ENCODE measurements at regions not wholly inside any gene's neighbourhood (a gene's known extent, or its start where the extent isn't known, plus 50 kb on each side); places are given as distances from the start of the nearest gene placed in this dataset.

DNA sequence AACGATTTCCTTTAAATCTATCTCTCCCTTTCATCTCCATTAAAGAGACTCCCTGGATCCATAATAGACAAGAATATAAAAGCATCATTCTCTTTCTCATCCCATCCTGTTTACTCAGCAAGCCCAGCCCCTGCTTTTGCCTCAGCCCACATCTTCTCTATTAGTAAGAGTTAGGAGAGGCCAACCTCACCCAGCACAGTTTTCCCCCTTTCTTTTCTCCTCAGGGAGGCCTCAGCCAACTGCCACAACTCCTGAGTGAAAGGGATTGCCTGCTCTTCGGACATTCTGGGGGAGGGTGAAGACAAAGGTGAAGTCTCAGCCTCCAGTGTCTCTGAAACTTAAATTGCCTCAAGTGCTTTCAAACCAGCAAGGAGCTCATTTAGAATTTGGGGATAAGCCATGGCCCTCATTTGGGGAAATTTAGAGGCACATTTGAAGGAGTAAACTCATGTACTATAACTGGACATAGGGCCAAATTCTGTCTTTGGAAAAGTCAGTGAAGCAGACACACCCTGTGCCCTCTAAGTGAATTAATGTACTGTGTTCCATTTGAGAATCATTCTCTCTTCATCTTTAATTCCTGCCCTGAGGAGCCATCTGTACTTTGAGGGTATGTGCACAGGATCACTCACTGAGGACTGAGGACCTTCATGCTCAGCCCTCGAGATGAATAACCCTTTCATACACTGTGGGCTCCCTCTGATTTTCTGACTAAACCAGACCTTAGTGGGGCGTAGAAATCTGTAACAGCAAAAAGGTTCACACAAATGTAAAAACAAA, 82.5 kb downstream of the SOX2 start:
- POLR2A ChIA-PET (ENCODE audit: unreplicated experiment), result no interaction called here
- BruUV-seq (replicated peaks), result no TSS peak

DNA sequence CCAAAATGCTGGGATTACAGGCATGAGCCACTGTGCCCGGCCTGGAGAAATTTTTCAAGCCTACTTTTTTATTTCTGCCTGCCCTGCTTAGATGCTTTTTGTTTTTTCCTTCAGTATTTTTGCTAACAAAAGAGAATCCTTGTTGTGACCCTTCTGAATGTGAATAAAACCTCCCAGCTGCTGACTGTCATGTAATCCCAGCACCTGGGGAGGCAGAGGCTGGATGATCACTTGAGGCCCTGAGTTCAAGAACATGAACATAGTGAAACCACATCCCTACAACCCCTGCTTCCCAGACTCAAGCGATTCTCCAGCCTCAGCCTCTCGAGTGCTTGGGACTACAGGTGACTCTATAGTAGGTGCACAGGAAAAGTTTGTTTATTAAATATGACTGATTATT, 84.9 kb downstream of the SOX2 start:
- intact Hi-C loops (cut with micrococcal nuclease; ENCODE audit: unreplicated experiment), result no loop called here

More for the DNA sequence above, 82.5 kb downstream of the SOX2 start:
- no peaks in the 10 kb centered on the region for H3K79me2 ChIP-seq (ENCODE audit: low read depth)
- no peak overlapping the region for H3K4me3 ChIP-seq
- intact Hi-C loops (cut with micrococcal nuclease; ENCODE audit: unreplicated experiment), result no loop called here
- no peaks in the 10 kb centered on the region for H3F3A ChIP-seq (ENCODE audit: insufficient read depth, low read depth)
- H3K36me3 ChIP-seq (ENCODE audit: low read depth), result no peaks in the 10 kb centered on the region
- H3K27ac ChIP-seq, result no peak overlapping the region
- H3K4me2 ChIP-seq, result no peak overlapping the region
- H3K27me3 ChIP-seq (ENCODE audit: insufficient read depth, low read depth), result no peaks in the 10 kb centered on the region
- H4K20me1 ChIP-seq (ENCODE audit: insufficient read depth), result no peaks in the 10 kb centered on the region
- no peaks in the 10 kb centered on the region for H3K4me1 ChIP-seq (replicated peaks; ENCODE audit: insufficient read depth)
- H2AFZ ChIP-seq, result no peak overlapping the region
- CTCF ChIA-PET, result no interaction called here
- no peaks in the 10 kb centered on the region for H3K9me3 ChIP-seq (ENCODE audit: insufficient read depth, low read depth)
- no peak for DNase-seq
- no peak for TF ChIP-seq EZH2 (IDR thresholded peaks at IDR 0.05; ENCODE audit: low read depth)
- TF ChIP-seq, protein P1, sequence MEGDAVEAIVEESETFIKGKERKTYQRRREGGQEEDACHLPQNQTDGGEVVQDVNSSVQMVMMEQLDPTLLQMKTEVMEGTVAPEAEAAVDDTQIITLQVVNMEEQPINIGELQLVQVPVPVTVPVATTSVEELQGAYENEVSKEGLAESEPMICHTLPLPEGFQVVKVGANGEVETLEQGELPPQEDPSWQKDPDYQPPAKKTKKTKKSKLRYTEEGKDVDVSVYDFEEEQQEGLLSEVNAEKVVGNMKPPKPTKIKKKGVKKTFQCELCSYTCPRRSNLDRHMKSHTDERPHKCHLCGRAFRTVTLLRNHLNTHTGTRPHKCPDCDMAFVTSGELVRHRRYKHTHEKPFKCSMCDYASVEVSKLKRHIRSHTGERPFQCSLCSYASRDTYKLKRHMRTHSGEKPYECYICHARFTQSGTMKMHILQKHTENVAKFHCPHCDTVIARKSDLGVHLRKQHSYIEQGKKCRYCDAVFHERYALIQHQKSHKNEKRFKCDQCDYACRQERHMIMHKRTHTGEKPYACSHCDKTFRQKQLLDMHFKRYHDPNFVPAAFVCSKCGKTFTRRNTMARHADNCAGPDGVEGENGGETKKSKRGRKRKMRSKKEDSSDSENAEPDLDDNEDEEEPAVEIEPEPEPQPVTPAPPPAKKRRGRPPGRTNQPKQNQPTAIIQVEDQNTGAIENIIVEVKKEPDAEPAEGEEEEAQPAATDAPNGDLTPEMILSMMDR (conservative IDR thresholded peaks at IDR 0.05), result no peak
- no peaks in the 10 kb centered on the region for H3K9me2 ChIP-seq (ENCODE audit: insufficient read depth)

DNA sequence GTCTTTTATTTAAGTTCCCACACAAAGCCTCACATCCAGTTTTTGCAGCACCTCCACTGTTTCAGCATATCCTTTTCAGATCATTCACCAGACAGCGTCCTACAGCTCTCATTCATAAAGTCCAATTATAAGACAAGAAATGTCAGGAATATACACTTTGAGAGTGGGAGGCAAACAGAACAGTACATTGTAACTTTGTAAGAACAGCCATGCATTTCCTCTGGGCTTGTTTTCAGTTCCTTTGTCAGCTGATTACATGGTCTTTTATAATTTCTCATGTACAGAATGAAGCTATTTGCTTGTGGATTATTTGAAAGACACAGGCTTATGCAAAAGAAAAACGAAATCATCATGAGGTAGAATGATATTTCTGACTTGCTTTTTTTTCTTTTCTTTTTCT, 85.7 kb downstream of the SOX2 start:
- no peaks in the 10 kb centered on the region for H3F3A ChIP-seq (ENCODE audit: insufficient read depth, low read depth)

More for the DNA sequence above, 84.9 kb downstream of the SOX2 start:
- H3F3A ChIP-seq (ENCODE audit: insufficient read depth, low read depth), result no peaks in the 10 kb centered on the region
- no peak overlapping the region for H3K27ac ChIP-seq
- POLR2A ChIA-PET (ENCODE audit: unreplicated experiment), result no interaction called here
- H4K20me1 ChIP-seq (ENCODE audit: insufficient read depth), result no peaks in the 10 kb centered on the region
- H3K4me2 ChIP-seq, result no peak overlapping the region
- H3K4me1 ChIP-seq (replicated peaks; ENCODE audit: insufficient read depth), result no peaks in the 10 kb centered on the region
- H3K27me3 ChIP-seq (ENCODE audit: insufficient read depth, low read depth), result no peaks in the 10 kb centered on the region
- CTCF ChIA-PET, result no interaction called here
- no peak overlapping the region for H2AFZ ChIP-seq
- TF ChIP-seq, protein P1 (conservative IDR thresholded peaks at IDR 0.05), result no peak
- TF ChIP-seq EZH2 (IDR thresholded peaks at IDR 0.05; ENCODE audit: low read depth), result no peak
- H3K36me3 ChIP-seq (ENCODE audit: low read depth), result no peaks in the 10 kb centered on the region
- no peaks in the 10 kb centered on the region for H3K9me3 ChIP-seq (ENCODE audit: insufficient read depth, low read depth)
- DNase-seq, result no peak
- no TSS peak for BruUV-seq (replicated peaks)
- H3K4me3 ChIP-seq, result no peak overlapping the region
- H3K9me2 ChIP-seq (ENCODE audit: insufficient read depth), result no peaks in the 10 kb centered on the region
- no peaks in the 10 kb centered on the region for H3K79me2 ChIP-seq (ENCODE audit: low read depth)

More for the DNA sequence above, 85.7 kb downstream of the SOX2 start:
- Histone ChIP-seq H3K27ac (no peak overlapping the region), H3K4me1 (replicated peaks; ENCODE audit: insufficient read depth) (no peaks in the 10 kb centered on the region), H3K36me3 (ENCODE audit: low read depth) (no peaks in the 10 kb centered on the region), H4K20me1 (ENCODE audit: insufficient read depth) (no peaks in the 10 kb centered on the region), H3K9me2 (ENCODE audit: insufficient read depth) (no peaks in the 10 kb centered on the region), H3K4me3 (no peak overlapping the region), H3K79me2 (ENCODE audit: low read depth) (no peaks in the 10 kb centered on the region), H3K9me3 (ENCODE audit: insufficient read depth, low read depth) (no peaks in the 10 kb centered on the region), H3K4me2 (no peak overlapping the region), H3K27me3 (ENCODE audit: insufficient read depth, low read depth) (no peaks in the 10 kb centered on the region), H2AFZ (no peak overlapping the region)
- DNase-seq, result no peak
- TF ChIP-seq, protein P1 (conservative IDR thresholded peaks at IDR 0.05), result no peak
- no peak for TF ChIP-seq EZH2 (IDR thresholded peaks at IDR 0.05; ENCODE audit: low read depth)
- BruUV-seq (replicated peaks), result no TSS peak
- intact Hi-C loops (cut with micrococcal nuclease; ENCODE audit: unreplicated experiment), result no loop called here
- CTCF ChIA-PET, result no interaction called here
- POLR2A ChIA-PET (ENCODE audit: unreplicated experiment), result no interaction called here

Data from PC-9 (cell line).